Activated CD4-positive, alpha-beta memory T cell treated with anti-CD3 and anti-CD28 coated beads for 36 hours (primary cell): ENCODE measurements at regions not wholly inside any gene's neighbourhood (a gene's known extent, or its start where the extent isn't known, plus 50 kb on each side); places are given as distances from the start of the nearest gene placed in this dataset.

Experiments
- CTCF ChIA-PET: fragments of 350-600 bp; sonication (Branson Sonifier 250); formaldehyde crosslinking; loops from one replicate; lab custom pipeline; 2021; ENCODE audit warnings: antibody characterized with exemption, inconsistent platforms; lab: Charles Lee
- POLR2A ChIA-PET: fragments of 350-600 bp; sonication (Branson Sonifier 250); formaldehyde crosslinking; loops from one replicate; lab custom pipeline; 2021; ENCODE audit warnings: antibody characterized with exemption; lab: Charles Lee
- DNase-seq: peaks from one replicate; pipeline ENCODE4 v3.0.0-alpha.2; 2020
- H3K27ac Mint-ChIP-seq: one replicate; pipeline ENCODE4 v1.8.0; 2021; ENCODE audit warnings: mixed read lengths
- H3K27me3 Mint-ChIP-seq: one replicate; pipeline ENCODE4 v1.8.0; 2021; ENCODE audit warnings: mixed read lengths
- H3K36me3 Mint-ChIP-seq: one replicate; pipeline ENCODE4 v1.8.0; 2021; ENCODE audit warnings: mixed read lengths
- H3K4me1 Mint-ChIP-seq: one replicate; pipeline ENCODE4 v1.8.0; 2021; ENCODE audit warnings: low read depth, mixed read lengths
- H3K4me3 Mint-ChIP-seq: one replicate; pipeline ENCODE4 v1.8.0; 2021; ENCODE audit warnings: mild to moderate bottlenecking, mixed read lengths
- H3K9me3 Mint-ChIP-seq: one replicate; pipeline ENCODE4 v1.8.0; 2021; ENCODE audit warnings: mixed read lengths
- intact Hi-C: fragments of 100-400 bp; cut with micrococcal nuclease; formaldehyde crosslinking; loops from one replicate; pipeline ENCODE4 v1.15.1; 2023

DNA sequence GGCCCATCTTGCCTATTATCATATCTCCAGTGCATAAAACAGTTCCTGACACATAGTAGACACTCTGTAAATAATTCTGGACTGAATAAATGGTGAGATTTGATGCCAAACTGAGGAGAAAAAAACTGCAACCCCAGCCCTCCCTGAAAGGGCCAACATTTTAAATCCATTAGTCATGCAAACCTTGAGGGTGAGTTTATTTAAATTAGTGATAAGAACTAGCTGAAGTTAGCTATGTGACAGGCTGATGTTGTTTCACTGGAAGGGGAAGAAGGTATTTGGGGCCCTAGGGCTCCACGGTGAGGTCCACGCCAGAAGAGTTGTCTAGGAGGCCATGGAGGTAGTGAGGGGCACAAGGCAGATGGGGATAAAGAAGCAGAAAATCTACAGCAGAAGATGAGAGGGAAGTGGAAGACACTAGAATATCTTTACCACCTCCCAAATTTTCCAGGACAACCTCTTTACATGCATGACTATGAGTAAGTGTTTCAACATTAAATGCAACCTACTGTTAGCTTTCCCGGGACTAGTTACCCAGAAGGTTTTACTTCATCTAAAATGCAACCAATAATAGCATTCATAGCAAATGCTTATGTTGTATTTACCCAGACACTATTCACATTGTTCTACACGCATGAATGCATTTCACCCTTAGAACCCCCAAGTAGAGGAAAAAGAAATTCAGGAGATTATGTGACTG lies 183.2 kb upstream of the LYZL1 start:
- H3K27ac Mint-ChIP-seq: no peak overlapping the region
- H3K4me1 Mint-ChIP-seq: no peaks in the 10 kb centered on the region
- DNase-seq: no peak
- POLR2A ChIA-PET: no interaction called here
- H3K4me3 Mint-ChIP-seq: no peak overlapping the region
- no peaks in the 10 kb centered on the region for H3K9me3 Mint-ChIP-seq
- no peaks in the 10 kb centered on the region for H3K36me3 Mint-ChIP-seq
- peaks cover 2% of the 10 kb centered on the region for H3K27me3 Mint-ChIP-seq
- intact Hi-C loops: no loop called here
- CTCF ChIA-PET: no interaction called here

DNA sequence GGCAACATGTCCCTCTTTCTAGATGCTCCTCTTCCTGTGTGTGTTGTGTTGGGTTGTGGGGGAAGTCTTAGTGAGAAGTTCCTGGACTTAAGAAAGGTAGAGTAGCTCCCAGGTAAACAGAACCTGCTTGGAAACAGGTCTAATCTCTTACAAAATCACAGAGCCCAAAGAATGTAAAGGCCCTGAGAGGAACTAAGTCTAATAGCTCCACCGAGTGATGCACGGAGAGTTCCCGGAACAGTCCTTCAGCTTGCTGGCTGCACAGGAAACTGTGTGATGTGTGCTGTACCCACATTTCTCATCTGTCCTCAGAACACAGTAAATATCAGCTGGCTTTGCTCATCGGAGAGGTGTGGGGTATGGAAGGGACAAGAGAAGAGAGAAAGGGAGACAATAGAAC lies 182.6 kb upstream of the LYZL1 start:
- Mint-ChIP-seq H3K4me3 (no peak overlapping the region), H3K27ac (no peak overlapping the region), H3K4me1 (no peaks in the 10 kb centered on the region), H3K36me3 (no peaks in the 10 kb centered on the region), H3K9me3 (no peaks in the 10 kb centered on the region), H3K27me3 (peaks cover 2% of the 10 kb centered on the region)
- DNase-seq: no peak
- intact Hi-C loops: no loop called here
- CTCF ChIA-PET: no interaction called here
- POLR2A ChIA-PET: no interaction called here

- no peaks in the 10 kb centered on the region for H3K9me3 Mint-ChIP-seq
- H3K4me3 Mint-ChIP-seq: no peak overlapping the region
- ChIA-PET POLR2A (no interaction called here), CTCF (interaction anchor here (0.8 kb wide), 1 partner anchor 1915 kb away, joined by 3 read pairs; no protein-coding TSS in a partner anchor)
- no peaks in the 10 kb centered on the region for H3K4me1 Mint-ChIP-seq
- intact Hi-C loops: no loop called here
- no peak for DNase-seq
- no peaks in the 10 kb centered on the region for H3K36me3 Mint-ChIP-seq
- H3K27me3 Mint-ChIP-seq: no peaks in the 10 kb centered on the region
- no peak overlapping the region for H3K27ac Mint-ChIP-seq
These were observed 180.9 kb upstream of the LYZL1 start for GRCh38 chr10:29107866-29108498.

GRCh38 chr10:29109707-29110571 lies 178.9 kb upstream of the LYZL1 start:
- no peak overlapping the region for H3K4me3 Mint-ChIP-seq
- CTCF ChIA-PET: no interaction called here
- no peak overlapping the region for H3K27ac Mint-ChIP-seq
- POLR2A ChIA-PET: no interaction called here
- intact Hi-C loops: no loop called here
- peaks cover 2% of the 10 kb centered on the region for H3K9me3 Mint-ChIP-seq
- H3K27me3 Mint-ChIP-seq: peaks cover 4% of the 10 kb centered on the region
- no peaks in the 10 kb centered on the region for H3K4me1 Mint-ChIP-seq
- H3K36me3 Mint-ChIP-seq: no peaks in the 10 kb centered on the region
- no peak for DNase-seq

DNA sequence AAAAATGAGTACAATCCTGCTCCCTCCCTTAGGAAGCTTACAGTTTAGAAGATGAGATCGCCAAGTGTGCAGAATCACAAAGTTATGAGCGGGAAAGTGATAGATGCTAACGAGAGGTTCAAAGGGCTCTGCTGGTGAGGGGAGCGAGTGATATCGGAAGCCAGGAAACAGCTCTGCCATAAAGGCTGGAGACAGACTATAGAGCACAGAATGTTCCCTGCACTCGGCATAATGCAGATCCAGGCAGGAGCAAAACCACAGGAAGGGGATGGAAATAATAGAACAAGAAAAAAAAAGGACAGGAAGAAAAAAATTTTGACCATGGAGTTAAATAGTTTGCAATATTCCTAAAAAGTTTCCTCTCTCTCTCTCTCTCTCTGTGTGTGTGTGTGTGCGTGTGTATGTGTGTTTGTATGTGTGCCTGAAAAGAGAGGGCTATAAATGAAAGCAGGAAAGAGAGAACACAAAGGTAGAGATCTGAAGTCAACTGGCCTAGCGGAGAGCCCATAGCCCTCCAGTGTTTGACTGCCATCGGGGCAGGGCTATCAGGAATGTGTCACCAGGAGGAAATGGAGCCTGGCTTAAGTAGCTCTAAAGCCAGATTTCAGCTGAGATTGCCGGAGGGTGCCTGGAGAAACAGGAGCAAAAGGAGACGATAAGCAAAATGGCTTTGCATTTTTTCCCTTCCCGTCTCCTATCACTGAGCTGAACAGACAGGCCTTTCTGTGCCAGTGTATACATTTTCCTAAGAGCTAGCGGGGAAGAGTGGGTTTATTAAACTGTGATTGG lies 175.8 kb upstream of the LYZL1 start:
- POLR2A ChIA-PET: no interaction called here

DNA sequence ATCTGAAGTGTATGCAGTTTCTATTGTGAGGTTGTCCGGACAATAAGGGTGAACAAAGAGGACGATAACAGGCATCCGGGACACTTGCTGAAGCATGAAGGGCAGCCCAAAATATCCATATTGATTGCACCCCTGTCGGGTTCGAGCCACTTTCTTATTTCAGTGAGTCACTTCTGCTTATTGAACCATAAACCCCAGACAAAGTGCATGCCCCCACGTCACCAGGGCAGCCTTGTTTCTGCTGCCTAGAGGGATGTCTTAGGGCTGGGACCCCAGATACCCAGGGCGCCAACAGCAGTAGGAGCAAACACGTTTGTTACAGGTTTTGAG lies 175.3 kb upstream of the LYZL1 start:
- H3K4me3 Mint-ChIP-seq: no peak overlapping the region
- peaks cover 15% of the 10 kb centered on the region for H3K9me3 Mint-ChIP-seq
- ChIA-PET POLR2A (no interaction called here), CTCF (no interaction called here)
- intact Hi-C loops: no loop called here
- peaks cover 2% of the 10 kb centered on the region for H3K36me3 Mint-ChIP-seq
- DNase-seq: no peak
- no peaks in the 10 kb centered on the region for H3K4me1 Mint-ChIP-seq
- peaks cover 4% of the 10 kb centered on the region for H3K27me3 Mint-ChIP-seq
- H3K27ac Mint-ChIP-seq: no peak overlapping the region

More for the DNA sequence above, 175.8 kb upstream of the LYZL1 start:
- Mint-ChIP-seq H3K36me3 (peaks cover 2% of the 10 kb centered on the region), H3K9me3 (peaks cover 10% of the 10 kb centered on the region), H3K27ac (no peak overlapping the region), H3K4me3 (no peak overlapping the region), H3K4me1 (no peaks in the 10 kb centered on the region), H3K27me3 (peaks cover 4% of the 10 kb centered on the region)
- CTCF ChIA-PET: no interaction called here
- intact Hi-C loops: no loop called here
- DNase-seq: no peak

GRCh38 chr10:29114141-29114540 lies 174.7 kb upstream of the LYZL1 start:
- ChIA-PET POLR2A (no interaction called here), CTCF (no interaction called here)
- intact Hi-C loops: no loop called here
- Mint-ChIP-seq H3K9me3 (peaks cover 19% of the 10 kb centered on the region), H3K4me3 (no peak overlapping the region), H3K4me1 (no peaks in the 10 kb centered on the region), H3K27me3 (peaks cover 4% of the 10 kb centered on the region), H3K36me3 (peaks cover 2% of the 10 kb centered on the region), H3K27ac (no peak overlapping the region)
- no peak for DNase-seq

- Mint-ChIP-seq H3K36me3 (peaks cover 2% of the 10 kb centered on the region), H3K27me3 (peaks cover 4% of the 10 kb centered on the region), H3K4me3 (no peak overlapping the region), H3K27ac (no peak overlapping the region), H3K9me3 (peaks cover 19% of the 10 kb centered on the region), H3K4me1 (no peaks in the 10 kb centered on the region)
- CTCF ChIA-PET: no interaction called here
- DNase-seq: no peak
- POLR2A ChIA-PET: no interaction called here
- intact Hi-C loops: no loop called here
These were observed 171.1 kb upstream of the LYZL1 start for GRCh38 chr10:29117781-29118180.

DNA sequence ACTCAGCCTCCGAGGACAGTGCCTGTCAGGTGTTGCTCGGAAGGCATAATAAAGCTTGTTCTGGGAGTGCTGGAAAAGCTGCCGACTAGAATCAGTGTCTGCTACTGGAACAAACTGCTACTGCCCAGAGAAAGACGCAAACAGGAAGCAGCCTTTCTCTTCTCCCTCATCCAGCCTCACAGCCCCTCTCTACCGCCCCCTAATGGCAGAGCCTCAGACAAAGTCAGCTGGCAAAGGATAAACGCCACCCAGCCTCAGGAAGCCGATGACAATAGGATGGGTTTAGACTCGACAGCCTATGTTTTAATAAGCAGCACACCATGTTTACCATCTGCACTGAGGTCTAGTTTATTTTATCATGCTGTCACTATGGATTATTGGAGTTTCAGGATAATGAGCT lies 169.5 kb upstream of the LYZL1 start:
- ChIA-PET CTCF (interaction anchor here (0.6 kb wide), 1 partner anchor 1617 kb away, joined by 4 read pairs; no protein-coding TSS in a partner anchor), POLR2A (no interaction called here)
- Mint-ChIP-seq H3K36me3 (peaks cover 2% of the 10 kb centered on the region), H3K4me1 (no peaks in the 10 kb centered on the region), H3K27ac (no peak overlapping the region), H3K27me3 (no peaks in the 10 kb centered on the region), H3K4me3 (no peak overlapping the region), H3K9me3 (peaks cover 19% of the 10 kb centered on the region)
- peak; percentile 12 for DNase-seq
- intact Hi-C loops: no loop called here

- Mint-ChIP-seq H3K36me3 (peaks cover 2% of the 10 kb centered on the region), H3K4me1 (no peaks in the 10 kb centered on the region), H3K27ac (no peak overlapping the region), H3K4me3 (no peak overlapping the region), H3K27me3 (no peaks in the 10 kb centered on the region), H3K9me3 (peaks cover 16% of the 10 kb centered on the region)
- no peak for DNase-seq
- intact Hi-C loops: no loop called here
- CTCF ChIA-PET: no interaction called here
- POLR2A ChIA-PET: no interaction called here
These were observed 168.7 kb upstream of the LYZL1 start for GRCh38 chr10:29120216-29120615.

DNA sequence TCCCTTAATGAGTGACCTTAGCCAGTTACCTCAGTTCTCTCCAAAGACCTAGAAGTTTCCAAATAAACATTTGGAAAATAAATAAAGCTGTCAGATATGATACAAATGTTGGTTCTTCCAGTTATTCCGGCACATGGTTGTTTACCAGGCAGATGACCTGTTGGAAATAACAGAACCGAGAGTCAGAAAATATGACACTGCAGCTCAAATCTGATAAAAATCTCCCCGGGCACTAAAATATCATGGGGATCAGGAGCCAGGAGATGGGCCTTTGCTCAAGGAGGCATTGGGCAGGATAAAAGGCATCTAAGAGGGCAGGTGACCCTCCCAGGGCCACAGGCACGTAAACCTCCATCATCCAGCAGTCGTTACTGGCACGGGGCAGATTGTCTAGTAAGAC lies 164.0 kb upstream of the LYZL1 start:
- ChIA-PET POLR2A (no interaction called here), CTCF (interaction anchor here (1.2 kb wide), 1 partner anchor 9 kb away, joined by 3 read pairs; no protein-coding TSS in a partner anchor)
- Mint-ChIP-seq H3K9me3 (no peaks in the 10 kb centered on the region), H3K27me3 (peaks cover 7% of the 10 kb centered on the region), H3K27ac (no peak overlapping the region), H3K4me3 (no peak overlapping the region), H3K36me3 (no peaks in the 10 kb centered on the region), H3K4me1 (no peaks in the 10 kb centered on the region)
- intact Hi-C loops: no loop called here
- DNase-seq: no peak
